ENCODE measurements at regions not wholly inside any gene's neighbourhood (a gene's known extent, or its start where the extent isn't known, plus 50 kb on each side); places are given as distances from the start of the nearest gene placed in this dataset.

DNA sequence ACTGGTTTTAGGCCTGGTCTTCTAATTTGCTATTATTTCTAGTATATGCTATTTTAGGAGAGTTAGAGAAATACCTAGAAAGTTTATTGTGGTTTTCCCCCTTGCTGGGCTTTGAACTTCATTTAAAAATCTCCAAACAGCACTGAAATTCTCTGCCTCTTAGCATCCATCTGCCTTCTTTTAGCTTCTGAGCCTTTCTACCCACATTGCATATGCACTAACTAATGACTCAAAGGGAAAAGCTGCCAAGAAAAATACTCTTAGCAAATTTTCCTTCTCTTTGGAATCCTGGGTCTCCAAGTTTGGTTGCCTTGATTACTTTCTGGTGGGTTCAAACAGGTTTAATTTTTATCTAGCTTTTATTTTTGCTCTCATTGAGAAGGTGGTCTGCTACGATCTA lies 408.4 kb upstream of the PTBP2 start:
- TF ChIP-seq, protein P1, sequence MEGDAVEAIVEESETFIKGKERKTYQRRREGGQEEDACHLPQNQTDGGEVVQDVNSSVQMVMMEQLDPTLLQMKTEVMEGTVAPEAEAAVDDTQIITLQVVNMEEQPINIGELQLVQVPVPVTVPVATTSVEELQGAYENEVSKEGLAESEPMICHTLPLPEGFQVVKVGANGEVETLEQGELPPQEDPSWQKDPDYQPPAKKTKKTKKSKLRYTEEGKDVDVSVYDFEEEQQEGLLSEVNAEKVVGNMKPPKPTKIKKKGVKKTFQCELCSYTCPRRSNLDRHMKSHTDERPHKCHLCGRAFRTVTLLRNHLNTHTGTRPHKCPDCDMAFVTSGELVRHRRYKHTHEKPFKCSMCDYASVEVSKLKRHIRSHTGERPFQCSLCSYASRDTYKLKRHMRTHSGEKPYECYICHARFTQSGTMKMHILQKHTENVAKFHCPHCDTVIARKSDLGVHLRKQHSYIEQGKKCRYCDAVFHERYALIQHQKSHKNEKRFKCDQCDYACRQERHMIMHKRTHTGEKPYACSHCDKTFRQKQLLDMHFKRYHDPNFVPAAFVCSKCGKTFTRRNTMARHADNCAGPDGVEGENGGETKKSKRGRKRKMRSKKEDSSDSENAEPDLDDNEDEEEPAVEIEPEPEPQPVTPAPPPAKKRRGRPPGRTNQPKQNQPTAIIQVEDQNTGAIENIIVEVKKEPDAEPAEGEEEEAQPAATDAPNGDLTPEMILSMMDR (IDR thresholded peaks at IDR 0.05): no peak
- TF ChIP-seq EP300 (IDR thresholded peaks at IDR 0.05): no peak
- no peak for TF ChIP-seq POLR2AphosphoS5 (IDR thresholded peaks at IDR 0.05)

All from upper lobe of left lung (tissue), 4 donors.